ENCODE measurements at regions not wholly inside any gene's neighbourhood (a gene's known extent, or its start where the extent isn't known, plus 50 kb on each side); places are given as distances from the start of the nearest gene placed in this dataset.

GRCh38 chr13:111873676-111874178 is 193.2 kb upstream of the SOX1 start:
- TF ChIP-seq CTCF (IDR thresholded peaks at IDR 0.05; ENCODE audit: control extremely low read depth, extremely low read depth): no peak
- no peak for DNase-seq
- Histone ChIP-seq H3K4me1 (ENCODE audit: control insufficient read depth in 5 of 5, insufficient read depth in 5 of 5, low read length in 5 of 5) (no peaks in the 10 kb centered on the region), H3K36me3 (ENCODE audit: control insufficient read depth in 4 of 4, insufficient read depth in 4 of 4, low read length in 4 of 4) (no peaks in the 10 kb centered on the region), H3K4me3 (no peak overlapping the region), H3K9me3 (ENCODE audit: control insufficient read depth in 4 of 4, insufficient read depth in 3 of 4, low read length in 3 of 4) (peaks cover 0 to 2% (median 0%) of the 10 kb centered on the region in 4 donors), H3K27ac (ENCODE audit: low read depth in 1 of 2, low read length in 1 of 2) (no peak overlapping the region), H3K9ac (ENCODE audit: insufficient read depth in 1 of 2, low read length in 2 of 2) (no peak overlapping the region), H3K27me3 (ENCODE audit: control insufficient read depth in 3 of 3, insufficient read depth in 3 of 3, low read length in 2 of 3) (peaks cover 0 to 14% (median 7%) of the 10 kb centered on the region in 3 donors)
- ATAC-seq (ENCODE audit: insufficient read depth, low FRiP score): no peak
- WGBS, 2 donors: 83 to 86% methylated on average over 8 of the region's 8 CpGs

GRCh38 chr13:111874981-111875380 is 192.0 kb upstream of the SOX1 start:
- ATAC-seq (ENCODE audit: insufficient read depth, low FRiP score) (no peak), DNase-seq (no peak)
- Histone ChIP-seq H3K27me3 (ENCODE audit: control insufficient read depth in 3 of 3, insufficient read depth in 3 of 3, low read length in 2 of 3) (peaks cover 0 to 14% (median 7%) of the 10 kb centered on the region in 3 donors), H3K9me3 (ENCODE audit: control insufficient read depth in 4 of 4, insufficient read depth in 3 of 4, low read length in 3 of 4) (no peaks in the 10 kb centered on the region), H3K4me3 (no peak overlapping the region), H3K9ac (ENCODE audit: insufficient read depth in 1 of 2, low read length in 2 of 2) (no peak overlapping the region), H3K4me1 (ENCODE audit: control insufficient read depth in 5 of 5, insufficient read depth in 5 of 5, low read length in 5 of 5) (no peaks in the 10 kb centered on the region), H3K27ac (ENCODE audit: low read depth in 1 of 2, low read length in 1 of 2) (no peak overlapping the region), H3K36me3 (ENCODE audit: control insufficient read depth in 4 of 4, insufficient read depth in 4 of 4, low read length in 4 of 4) (no peaks in the 10 kb centered on the region)
- 93 to 94% methylated on average over 13 of the region's 13 CpGs for WGBS, 2 donors
- TF ChIP-seq CTCF (IDR thresholded peaks at IDR 0.05; ENCODE audit: control extremely low read depth, extremely low read depth): no peak

GRCh38 chr13:111875915-111876314 is 191.0 kb upstream of the SOX1 start:
- WGBS, 2 donors: 72 to 77% methylated on average over 7 of the region's 7 CpGs
- H3K27ac ChIP-seq (ENCODE audit: low read depth in 1 of 2, low read length in 1 of 2): no peak overlapping the region
- DNase-seq (no peak), ATAC-seq (ENCODE audit: insufficient read depth, low FRiP score) (no peak)
- H3K36me3 ChIP-seq (ENCODE audit: control insufficient read depth in 4 of 4, insufficient read depth in 4 of 4, low read length in 4 of 4): no peaks in the 10 kb centered on the region
- TF ChIP-seq CTCF (IDR thresholded peaks at IDR 0.05; ENCODE audit: control extremely low read depth, extremely low read depth): no peak
- no peak overlapping the region for H3K4me3 ChIP-seq
- no peak overlapping the region for H3K9ac ChIP-seq (ENCODE audit: insufficient read depth in 1 of 2, low read length in 2 of 2)
- peaks cover 0 to 12% (median 11%) of the 10 kb centered on the region in 3 donors for H3K27me3 ChIP-seq (ENCODE audit: control insufficient read depth in 3 of 3, insufficient read depth in 3 of 3, low read length in 2 of 3)
- H3K4me1 ChIP-seq (ENCODE audit: control insufficient read depth in 5 of 5, insufficient read depth in 5 of 5, low read length in 5 of 5): no peaks in the 10 kb centered on the region
- H3K9me3 ChIP-seq (ENCODE audit: control insufficient read depth in 4 of 4, insufficient read depth in 3 of 4, low read length in 3 of 4): peaks cover 0 to 3% (median 0%) of the 10 kb centered on the region in 4 donors

- Histone ChIP-seq H3K9ac (ENCODE audit: insufficient read depth in 1 of 2, low read length in 2 of 2) (no peak overlapping the region), H3K4me3 (no peak overlapping the region), H3K36me3 (ENCODE audit: control insufficient read depth in 4 of 4, insufficient read depth in 4 of 4, low read length in 4 of 4) (no peaks in the 10 kb centered on the region), H3K4me1 (ENCODE audit: control insufficient read depth in 5 of 5, insufficient read depth in 5 of 5, low read length in 5 of 5) (no peaks in the 10 kb centered on the region), H3K9me3 (ENCODE audit: control insufficient read depth in 4 of 4, insufficient read depth in 3 of 4, low read length in 3 of 4) (peaks cover 0 to 3% (median 0%) of the 10 kb centered on the region in 4 donors), H3K27ac (ENCODE audit: low read depth in 1 of 2, low read length in 1 of 2) (no peak overlapping the region), H3K27me3 (ENCODE audit: control insufficient read depth in 3 of 3, insufficient read depth in 3 of 3, low read length in 2 of 3) (peaks cover 0 to 12% (median 11%) of the 10 kb centered on the region in 3 donors)
- ATAC-seq (ENCODE audit: insufficient read depth, low FRiP score) (no peak), DNase-seq (no peak)
- WGBS, 2 donors: 68 to 77% methylated on average over 4 of the region's 4 CpGs
- no peak for TF ChIP-seq CTCF (IDR thresholded peaks at IDR 0.05; ENCODE audit: control extremely low read depth, extremely low read depth)
Measured at GRCh38 chr13:111876506-111876905, 190.4 kb upstream of the SOX1 start.
